ENCODE measurements at regions not wholly inside any gene's neighbourhood (a gene's known extent, or its start where the extent isn't known, plus 50 kb on each side); places are given as distances from the start of the nearest gene placed in this dataset.

GRCh38 chr1:244969355-244970235 is 105.3 kb upstream of the HNRNPU start:
- DNase-seq: peak; percentile 76

GRCh38 chr1:244968881-244969280 is 104.5 kb upstream of the HNRNPU start:
- no peak for DNase-seq

GRCh38 chr1:244968471-244968871 is 104.1 kb upstream of the HNRNPU start:
- no peak for DNase-seq

- no peak for DNase-seq
These were observed 102.8 kb upstream of the HNRNPU start for GRCh38 chr1:244967159-244967558.

GRCh38 chr1:244965185-244966030 is 101.1 kb upstream of the HNRNPU start:
- no peak for DNase-seq

- no peak for DNase-seq
These were observed 100.0 kb upstream of the HNRNPU start for GRCh38 chr1:244964112-244964971.

- DNase-seq: no peak
These were observed 99.0 kb upstream of the HNRNPU start for GRCh38 chr1:244963231-244963826.

- no peak for DNase-seq
These were observed 97.8 kb upstream of the HNRNPU start for GRCh38 chr1:244962130-244962529.

- DNase-seq: no peak
These were observed 96.6 kb upstream of the HNRNPU start for GRCh38 chr1:244960904-244961303.

GRCh38 chr1:244958593-244958992 is 94.2 kb upstream of the HNRNPU start:
- no peak for DNase-seq

GRCh38 chr1:244957525-244957924 is 93.2 kb upstream of the HNRNPU start:
- no peak for DNase-seq

GRCh38 chr1:244957122-244957521 is 92.8 kb upstream of the HNRNPU start:
- DNase-seq: no peak

- DNase-seq: no peak
These were observed 91.3 kb upstream of the HNRNPU start for GRCh38 chr1:244955661-244956060.

- no peak for DNase-seq
These were observed 90.0 kb upstream of the HNRNPU start for GRCh38 chr1:244954359-244954758.

- DNase-seq: no peak
These were observed 89.6 kb upstream of the HNRNPU start for GRCh38 chr1:244953901-244954300.

- no peak for DNase-seq
These were observed 88.6 kb upstream of the HNRNPU start for GRCh38 chr1:244952940-244953339.

GRCh38 chr1:244952280-244952933 is 88.1 kb upstream of the HNRNPU start:
- DNase-seq: no peak

- no peak for DNase-seq
These were observed 84.1 kb upstream of the HNRNPU start for GRCh38 chr1:244948416-244948815.

GRCh38 chr1:244945109-244945671 is 80.8 kb upstream of the HNRNPU start:
- no peak for DNase-seq

GRCh38 chr1:244941121-244941520 is 76.8 kb upstream of the HNRNPU start:
- DNase-seq: no peak

- no peak for DNase-seq
These were observed 72.8 kb upstream of the HNRNPU start for GRCh38 chr1:244937099-244937498.
